ENCODE measurements at regions not wholly inside any gene's neighbourhood (a gene's known extent, or its start where the extent isn't known, plus 50 kb on each side); places are given as distances from the start of the nearest gene placed in this dataset.

DNA sequence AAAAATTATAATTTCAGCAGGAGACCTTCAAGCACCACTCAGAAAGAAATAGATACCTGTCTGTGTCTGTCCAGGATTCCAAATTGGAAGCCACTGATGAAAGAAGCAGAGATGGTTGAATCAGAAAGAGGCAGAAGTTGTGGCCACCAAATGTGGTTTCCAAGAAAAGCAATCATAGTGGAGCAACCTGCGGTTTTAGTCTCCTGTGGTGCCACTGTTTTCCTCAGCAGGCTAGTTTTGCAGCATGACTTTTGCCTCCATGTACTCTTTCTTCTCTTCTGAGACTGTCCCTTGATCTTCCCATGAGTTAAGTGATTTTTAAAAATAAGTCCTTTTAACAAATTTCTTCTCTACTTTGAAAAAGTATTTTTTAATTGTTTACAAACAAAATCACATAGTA is 535.8 kb downstream of the CYLC2 start:
- TF ChIP-seq, protein P1, sequence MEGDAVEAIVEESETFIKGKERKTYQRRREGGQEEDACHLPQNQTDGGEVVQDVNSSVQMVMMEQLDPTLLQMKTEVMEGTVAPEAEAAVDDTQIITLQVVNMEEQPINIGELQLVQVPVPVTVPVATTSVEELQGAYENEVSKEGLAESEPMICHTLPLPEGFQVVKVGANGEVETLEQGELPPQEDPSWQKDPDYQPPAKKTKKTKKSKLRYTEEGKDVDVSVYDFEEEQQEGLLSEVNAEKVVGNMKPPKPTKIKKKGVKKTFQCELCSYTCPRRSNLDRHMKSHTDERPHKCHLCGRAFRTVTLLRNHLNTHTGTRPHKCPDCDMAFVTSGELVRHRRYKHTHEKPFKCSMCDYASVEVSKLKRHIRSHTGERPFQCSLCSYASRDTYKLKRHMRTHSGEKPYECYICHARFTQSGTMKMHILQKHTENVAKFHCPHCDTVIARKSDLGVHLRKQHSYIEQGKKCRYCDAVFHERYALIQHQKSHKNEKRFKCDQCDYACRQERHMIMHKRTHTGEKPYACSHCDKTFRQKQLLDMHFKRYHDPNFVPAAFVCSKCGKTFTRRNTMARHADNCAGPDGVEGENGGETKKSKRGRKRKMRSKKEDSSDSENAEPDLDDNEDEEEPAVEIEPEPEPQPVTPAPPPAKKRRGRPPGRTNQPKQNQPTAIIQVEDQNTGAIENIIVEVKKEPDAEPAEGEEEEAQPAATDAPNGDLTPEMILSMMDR (tag by site-specific recombination; IDR thresholded peaks at IDR 0.05), result no peak
- TF ChIP-seq, protein P2, sequence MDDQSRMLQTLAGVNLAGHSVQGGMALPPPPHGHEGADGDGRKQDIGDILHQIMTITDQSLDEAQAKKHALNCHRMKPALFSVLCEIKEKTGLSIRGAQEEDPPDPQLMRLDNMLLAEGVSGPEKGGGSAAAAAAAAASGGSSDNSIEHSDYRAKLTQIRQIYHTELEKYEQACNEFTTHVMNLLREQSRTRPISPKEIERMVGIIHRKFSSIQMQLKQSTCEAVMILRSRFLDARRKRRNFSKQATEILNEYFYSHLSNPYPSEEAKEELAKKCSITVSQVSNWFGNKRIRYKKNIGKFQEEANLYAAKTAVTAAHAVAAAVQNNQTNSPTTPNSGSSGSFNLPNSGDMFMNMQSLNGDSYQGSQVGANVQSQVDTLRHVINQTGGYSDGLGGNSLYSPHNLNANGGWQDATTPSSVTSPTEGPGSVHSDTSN (CRISPR knock-in tag; IDR thresholded peaks at IDR 0.05), result no peak
